ENCODE measurements at regions not wholly inside any gene's neighbourhood (a gene's known extent, or its start where the extent isn't known, plus 50 kb on each side); places are given as distances from the start of the nearest gene placed in this dataset.
"Not testable (repeated sequence)": the region's sequence is repeated elsewhere in the genome, so short reads cannot be mapped to it uniquely, and the experiment has no call there.

GRCh38 chr5:39660020-39660419 is 235.2 kb upstream of the DAB2 start:
- WGBS (ENCODE audit: extremely low coverage, insufficient coverage, low lambda C conversion rate), result no CpG with 5 or more reads among the region's 1 CpG

GRCh38 chr5:39658866-39659265 is 234.1 kb upstream of the DAB2 start:
- no peak for DNase-seq
- no peak overlapping the region for H4K5ac ChIP-seq (ENCODE audit: low read length)
- H3K27me3 ChIP-seq (ENCODE audit: insufficient read depth, low read length, poor library complexity), result no peaks in the 10 kb centered on the region
- H3K4me3 ChIP-seq (ENCODE audit: low read length), result no peak overlapping the region
- H2BK15ac ChIP-seq (replicated peaks; ENCODE audit: low read depth), result no peak overlapping the region
- WGBS (ENCODE audit: extremely low coverage, insufficient coverage, low lambda C conversion rate), result no CpG with 5 or more reads among the region's 4 CpGs
- no peak overlapping the region for H3K27ac ChIP-seq (ENCODE audit: low read depth, low read length)
- H3K4me1 ChIP-seq (ENCODE audit: control insufficient read depth, low read depth, low read length), result no peaks in the 10 kb centered on the region
- no peak overlapping the region for H3K18ac ChIP-seq (ENCODE audit: low read length)
- no peak overlapping the region for H3K4ac ChIP-seq (ENCODE audit: low read depth, low read length)
- no peak overlapping the region for H3K56ac ChIP-seq (ENCODE audit: low read length)
- H3K36me3 ChIP-seq (ENCODE audit: control insufficient read depth, insufficient read depth, low read length), result no peaks in the 10 kb centered on the region
- H3K79me1 ChIP-seq (ENCODE audit: low read length), result no peaks in the 10 kb centered on the region
- H4K8ac ChIP-seq (ENCODE audit: low read depth, low read length), result no peak overlapping the region
- no peak overlapping the region for H2AK5ac ChIP-seq (ENCODE audit: low read length)
- no peak overlapping the region for H2BK120ac ChIP-seq (ENCODE audit: low read depth, low read length)
- no peak overlapping the region for H3K4me2 ChIP-seq (ENCODE audit: low read length)
- no peak overlapping the region for H3K23ac ChIP-seq (ENCODE audit: low read length)
- no peak overlapping the region for H2BK5ac ChIP-seq (ENCODE audit: low read length)
- H3K9ac ChIP-seq (ENCODE audit: low read length), result no peak overlapping the region
- H3K79me2 ChIP-seq (ENCODE audit: control insufficient read depth, insufficient read depth, low read length), result no peaks in the 10 kb centered on the region

More at GRCh38 chr5:39660020-39660419, 235.2 kb upstream of the DAB2 start:
- no peaks in the 10 kb centered on the region for H3K27me3 ChIP-seq (ENCODE audit: insufficient read depth, low read length, poor library complexity)
- H2BK15ac ChIP-seq (replicated peaks; ENCODE audit: low read depth), result no peak overlapping the region
- H3K56ac ChIP-seq (ENCODE audit: low read length), result no peak overlapping the region
- H3K4ac ChIP-seq (ENCODE audit: low read depth, low read length), result no peak overlapping the region
- H3K4me2 ChIP-seq (ENCODE audit: low read length), result no peak overlapping the region
- H4K8ac ChIP-seq (ENCODE audit: low read depth, low read length), result no peak overlapping the region
- no peak overlapping the region for H2BK5ac ChIP-seq (ENCODE audit: low read length)
- no peak overlapping the region for H3K18ac ChIP-seq (ENCODE audit: low read length)
- no peak overlapping the region for H3K23ac ChIP-seq (ENCODE audit: low read length)
- no peaks in the 10 kb centered on the region for H3K36me3 ChIP-seq (ENCODE audit: control insufficient read depth, insufficient read depth, low read length)
- no peak overlapping the region for H2BK120ac ChIP-seq (ENCODE audit: low read depth, low read length)
- H3K79me1 ChIP-seq (ENCODE audit: low read length), result no peaks in the 10 kb centered on the region
- no peak overlapping the region for H3K4me3 ChIP-seq (ENCODE audit: low read length)
- H3K9ac ChIP-seq (ENCODE audit: low read length), result no peak overlapping the region
- H3K4me1 ChIP-seq (ENCODE audit: control insufficient read depth, low read depth, low read length), result no peaks in the 10 kb centered on the region
- no peaks in the 10 kb centered on the region for H3K79me2 ChIP-seq (ENCODE audit: control insufficient read depth, insufficient read depth, low read length)
- no peak overlapping the region for H3K27ac ChIP-seq (ENCODE audit: low read depth, low read length)
- H2AK5ac ChIP-seq (ENCODE audit: low read length), result no peak overlapping the region
- DNase-seq, result no peak
- no peak overlapping the region for H4K5ac ChIP-seq (ENCODE audit: low read length)

- no peaks in the 10 kb centered on the region for H3K27me3 ChIP-seq (ENCODE audit: insufficient read depth, low read length, poor library complexity)
- WGBS (ENCODE audit: extremely low coverage, insufficient coverage, low lambda C conversion rate), result no CpG with 5 or more reads among the region's 1 CpG
- no peak overlapping the region for H3K4me3 ChIP-seq (ENCODE audit: low read length)
- no peaks in the 10 kb centered on the region for H3K4me1 ChIP-seq (ENCODE audit: control insufficient read depth, low read depth, low read length)
- no peak overlapping the region for H3K9ac ChIP-seq (ENCODE audit: low read length)
- H3K79me2 ChIP-seq (ENCODE audit: control insufficient read depth, insufficient read depth, low read length), result no peaks in the 10 kb centered on the region
- DNase-seq, result no peak
- no peak overlapping the region for H3K4me2 ChIP-seq (ENCODE audit: low read length)
- no peak overlapping the region for H4K8ac ChIP-seq (ENCODE audit: low read depth, low read length)
- no peak overlapping the region for H2BK15ac ChIP-seq (replicated peaks; ENCODE audit: low read depth)
- no peak overlapping the region for H3K23ac ChIP-seq (ENCODE audit: low read length)
- H3K36me3 ChIP-seq (ENCODE audit: control insufficient read depth, insufficient read depth, low read length), result no peaks in the 10 kb centered on the region
- H3K18ac ChIP-seq (ENCODE audit: low read length), result no peak overlapping the region
- H3K79me1 ChIP-seq (ENCODE audit: low read length), result no peaks in the 10 kb centered on the region
- H2BK120ac ChIP-seq (ENCODE audit: low read depth, low read length), result no peak overlapping the region
- H2BK5ac ChIP-seq (ENCODE audit: low read length), result no peak overlapping the region
- no peak overlapping the region for H2AK5ac ChIP-seq (ENCODE audit: low read length)
- no peak overlapping the region for H3K4ac ChIP-seq (ENCODE audit: low read depth, low read length)
- no peak overlapping the region for H3K56ac ChIP-seq (ENCODE audit: low read length)
- H3K27ac ChIP-seq (ENCODE audit: low read depth, low read length), result no peak overlapping the region
- H4K5ac ChIP-seq (ENCODE audit: low read length), result no peak overlapping the region
Measured at GRCh38 chr5:39657943-39658342, 233.2 kb upstream of the DAB2 start.

GRCh38 chr5:39656600-39656999 is 231.8 kb upstream of the DAB2 start:
- no peaks in the 10 kb centered on the region for H3K4me1 ChIP-seq (ENCODE audit: control insufficient read depth, low read depth, low read length)
- DNase-seq, result no peak
- H3K27me3 ChIP-seq (ENCODE audit: insufficient read depth, low read length, poor library complexity), result no peaks in the 10 kb centered on the region
- H2BK120ac ChIP-seq (ENCODE audit: low read depth, low read length), result no peak overlapping the region
- no peaks in the 10 kb centered on the region for H3K79me1 ChIP-seq (ENCODE audit: low read length)
- H3K79me2 ChIP-seq (ENCODE audit: control insufficient read depth, insufficient read depth, low read length), result no peaks in the 10 kb centered on the region
- H3K56ac ChIP-seq (ENCODE audit: low read length), result no peak overlapping the region
- no peak overlapping the region for H3K27ac ChIP-seq (ENCODE audit: low read depth, low read length)
- H3K9ac ChIP-seq (ENCODE audit: low read length), result no peak overlapping the region
- no peak overlapping the region for H4K5ac ChIP-seq (ENCODE audit: low read length)
- H2BK5ac ChIP-seq (ENCODE audit: low read length), result no peak overlapping the region
- H2AK5ac ChIP-seq (ENCODE audit: low read length), result no peak overlapping the region
- H3K4ac ChIP-seq (ENCODE audit: low read depth, low read length), result no peak overlapping the region
- H3K36me3 ChIP-seq (ENCODE audit: control insufficient read depth, insufficient read depth, low read length), result no peaks in the 10 kb centered on the region
- no peak overlapping the region for H4K8ac ChIP-seq (ENCODE audit: low read depth, low read length)
- H2BK15ac ChIP-seq (replicated peaks; ENCODE audit: low read depth), result no peak overlapping the region
- H3K18ac ChIP-seq (ENCODE audit: low read length), result no peak overlapping the region
- no peak overlapping the region for H3K4me2 ChIP-seq (ENCODE audit: low read length)
- H3K4me3 ChIP-seq (ENCODE audit: low read length), result no peak overlapping the region
- no peak overlapping the region for H3K23ac ChIP-seq (ENCODE audit: low read length)

GRCh38 chr5:39654715-39655114 is 229.9 kb upstream of the DAB2 start:
- H2AK5ac ChIP-seq (ENCODE audit: low read length), result no peak overlapping the region
- WGBS (ENCODE audit: extremely low coverage, insufficient coverage, low lambda C conversion rate), result no CpG with 5 or more reads among the region's 4 CpGs

GRCh38 chr5:39652481-39652880 is 227.7 kb upstream of the DAB2 start:
- no CpG with 5 or more reads among the region's 6 CpGs for WGBS (ENCODE audit: extremely low coverage, insufficient coverage, low lambda C conversion rate)
- not testable (repeated sequence) for H4K5ac ChIP-seq (ENCODE audit: low read length); H2BK5ac ChIP-seq (ENCODE audit: low read length); H3K36me3 ChIP-seq (ENCODE audit: control insufficient read depth, insufficient read depth, low read length); H3K4me2 ChIP-seq (ENCODE audit: low read length); H2BK120ac ChIP-seq (ENCODE audit: low read depth, low read length); H3K18ac ChIP-seq (ENCODE audit: low read length); H3K4ac ChIP-seq (ENCODE audit: low read depth, low read length); H3K9ac ChIP-seq (ENCODE audit: low read length); H3K23ac ChIP-seq (ENCODE audit: low read length); H3K27ac ChIP-seq (ENCODE audit: low read depth, low read length); DNase-seq; H2AK5ac ChIP-seq (ENCODE audit: low read length); H3K79me2 ChIP-seq (ENCODE audit: control insufficient read depth, insufficient read depth, low read length); H4K8ac ChIP-seq (ENCODE audit: low read depth, low read length); H3K4me3 ChIP-seq (ENCODE audit: low read length); H2BK15ac ChIP-seq (replicated peaks; ENCODE audit: low read depth); H3K79me1 ChIP-seq (ENCODE audit: low read length); H3K27me3 ChIP-seq (ENCODE audit: insufficient read depth, low read length, poor library complexity); H3K4me1 ChIP-seq (ENCODE audit: control insufficient read depth, low read depth, low read length); H3K56ac ChIP-seq (ENCODE audit: low read length)

More at GRCh38 chr5:39654715-39655114, 229.9 kb upstream of the DAB2 start:
- Histone ChIP-seq H4K8ac (ENCODE audit: low read depth, low read length) (no peak overlapping the region), H3K27me3 (ENCODE audit: insufficient read depth, low read length, poor library complexity) (no peaks in the 10 kb centered on the region), H2BK5ac (ENCODE audit: low read length) (no peak overlapping the region), H3K79me2 (ENCODE audit: control insufficient read depth, insufficient read depth, low read length) (no peaks in the 10 kb centered on the region), H3K79me1 (ENCODE audit: low read length) (no peaks in the 10 kb centered on the region), H3K36me3 (ENCODE audit: control insufficient read depth, insufficient read depth, low read length) (no peaks in the 10 kb centered on the region), H3K4me1 (ENCODE audit: control insufficient read depth, low read depth, low read length) (no peaks in the 10 kb centered on the region), H3K18ac (ENCODE audit: low read length) (no peak overlapping the region), H3K23ac (ENCODE audit: low read length) (no peak overlapping the region), H3K56ac (ENCODE audit: low read length) (no peak overlapping the region), H3K4me3 (ENCODE audit: low read length) (no peak overlapping the region), H3K27ac (ENCODE audit: low read depth, low read length) (no peak overlapping the region), H3K9ac (ENCODE audit: low read length) (no peak overlapping the region), H2BK15ac (replicated peaks; ENCODE audit: low read depth) (no peak overlapping the region), H3K4ac (ENCODE audit: low read depth, low read length) (no peak overlapping the region), H2BK120ac (ENCODE audit: low read depth, low read length) (no peak overlapping the region), H4K5ac (ENCODE audit: low read length) (no peak overlapping the region), H3K4me2 (ENCODE audit: low read length) (no peak overlapping the region)
- no peak for DNase-seq
